NOMO-1 treated with dmso at 0.1 percent for 144 hours (cell line): ENCODE measurements at regions not wholly inside any gene's neighbourhood (a gene's known extent, or its start where the extent isn't known, plus 50 kb on each side); places are given as distances from the start of the nearest gene placed in this dataset.
"Not testable (repeated sequence)": the region's sequence is repeated elsewhere in the genome, so short reads cannot be mapped to it uniquely, and the experiment has no call there.

ENCODE experiments used
- DNase-seq: peaks from one replicate; lab custom pipeline; 2025; ENCODE audit not compliant: unreplicated experiment; lab: John Stamatoyannopoulos, UW

DNA sequence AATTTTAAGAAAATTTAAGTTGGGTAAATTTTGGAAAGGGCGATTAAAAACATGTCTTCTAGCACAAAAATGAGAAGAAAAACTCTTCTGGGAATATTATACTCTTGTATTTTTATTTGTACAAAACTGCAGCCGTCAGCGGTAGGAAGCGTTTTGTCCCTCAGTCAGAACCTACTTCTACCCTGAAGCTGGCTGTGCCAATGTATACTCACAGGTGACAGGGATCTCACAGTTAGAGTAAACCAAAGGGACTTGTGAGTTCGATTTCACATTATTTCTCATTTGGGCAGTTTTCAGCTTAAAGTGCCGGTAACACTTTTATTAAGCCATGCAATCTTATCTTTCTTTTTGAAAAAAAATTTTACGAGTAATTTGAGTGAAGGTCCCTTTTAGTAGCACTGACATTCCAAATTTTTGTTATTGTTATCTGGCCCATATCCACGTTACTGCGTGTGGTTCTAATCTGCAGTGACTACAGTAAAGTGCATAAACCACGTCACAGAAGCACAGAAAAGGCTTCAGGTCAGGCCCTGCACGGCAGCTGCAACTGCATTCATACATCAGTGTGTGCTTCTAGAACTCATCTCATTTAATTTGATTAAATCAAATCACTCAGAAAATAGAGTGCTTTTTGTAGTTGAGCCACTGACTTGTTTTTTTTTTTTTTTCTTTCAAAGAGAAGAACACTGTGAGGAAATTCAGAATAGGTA lies 387.3 kb downstream of the LIG4 start:
- no peak for DNase-seq

DNA sequence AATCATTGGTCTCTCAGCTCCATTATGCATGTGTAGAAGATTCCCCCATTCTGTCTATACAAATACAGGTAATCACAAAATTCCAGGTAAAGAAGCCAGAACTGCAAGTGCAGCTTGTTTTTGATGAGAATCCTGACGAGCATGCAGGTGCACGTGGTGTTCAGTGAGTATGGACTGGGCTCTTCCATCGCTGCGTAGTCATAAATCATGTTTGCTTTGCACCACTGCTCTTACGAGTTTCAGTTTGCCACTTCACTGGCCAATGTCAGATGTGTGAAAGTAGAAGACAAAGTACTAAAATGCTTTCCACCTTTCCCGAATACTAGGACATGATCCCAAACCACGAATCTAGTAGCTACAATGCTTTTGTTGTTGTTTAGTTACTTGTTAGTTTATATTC lies 390.7 kb downstream of the LIG4 start:
- no peak for DNase-seq

DNA sequence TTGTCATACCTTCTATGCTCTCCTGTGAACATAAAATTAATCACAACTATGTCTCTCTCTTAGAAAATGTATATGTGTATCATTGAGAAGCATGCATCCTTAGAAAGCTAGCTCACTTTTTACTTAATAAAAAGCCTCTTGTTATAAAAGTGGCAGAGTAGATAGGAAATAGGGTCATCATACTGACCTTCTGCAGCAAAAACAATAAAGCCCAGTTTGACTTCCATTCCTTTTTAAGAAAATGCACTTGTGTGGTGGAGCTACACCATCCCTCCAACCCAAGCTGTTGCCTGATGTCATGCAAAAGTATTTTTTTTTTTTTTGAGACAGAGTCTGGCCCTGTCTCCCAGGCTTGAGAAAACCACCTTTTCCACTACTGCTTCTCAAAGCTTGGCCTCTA lies 393.3 kb downstream of the LIG4 start:
- DNase-seq: no peak

GRCh38 chr13:107821492-107821891 lies 393.8 kb downstream of the LIG4 start:
- no peak for DNase-seq

DNA sequence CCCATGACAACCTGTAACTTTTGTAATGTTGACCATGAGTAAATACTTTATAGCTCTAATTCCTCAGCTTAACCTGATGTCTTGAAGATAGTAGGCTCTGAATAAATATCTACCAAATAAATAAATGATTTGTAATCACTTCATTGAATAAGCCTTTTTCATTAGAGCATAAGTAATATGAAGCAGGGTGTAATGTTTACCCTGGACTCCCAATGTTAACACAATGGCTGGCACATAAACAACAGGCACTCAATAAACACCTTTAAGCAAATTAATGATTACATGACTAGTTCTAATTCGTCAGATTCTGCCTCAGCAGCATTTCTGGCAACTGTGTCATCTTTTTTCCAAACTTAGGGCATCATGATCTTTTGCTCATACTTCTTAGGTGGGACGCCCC lies 396.3 kb downstream of the LIG4 start:
- no peak for DNase-seq

GRCh38 chr13:107817647-107818287 lies 397.6 kb downstream of the LIG4 start:
- DNase-seq: no peak

DNA sequence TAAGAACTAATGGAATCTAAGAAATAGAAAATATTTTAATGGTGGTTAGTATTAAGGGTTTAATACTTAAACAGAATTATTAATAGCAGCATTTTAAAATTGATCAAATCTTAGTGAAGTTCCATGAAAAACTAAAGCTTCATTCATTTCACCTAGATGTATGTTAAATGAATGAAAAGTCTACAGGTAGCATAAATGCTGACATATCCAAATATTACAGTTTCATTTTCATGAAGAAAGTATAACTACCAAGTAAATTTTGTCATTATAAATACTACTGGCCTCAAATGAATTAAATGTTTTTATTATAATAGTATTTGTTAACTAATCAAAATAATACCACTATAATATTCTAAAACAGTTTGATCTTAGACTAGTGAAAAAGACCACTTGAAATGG lies 403.3 kb downstream of the LIG4 start:
- no peak for DNase-seq

- no peak for DNase-seq
Measured at GRCh38 chr13:107811233-107812013, 403.9 kb downstream of the LIG4 start.

- DNase-seq: no peak
Measured at GRCh38 chr13:107809125-107809524, 406.2 kb downstream of the LIG4 start.

GRCh38 chr13:107808389-107808788 lies 406.9 kb downstream of the LIG4 start:
- no peak for DNase-seq

DNA sequence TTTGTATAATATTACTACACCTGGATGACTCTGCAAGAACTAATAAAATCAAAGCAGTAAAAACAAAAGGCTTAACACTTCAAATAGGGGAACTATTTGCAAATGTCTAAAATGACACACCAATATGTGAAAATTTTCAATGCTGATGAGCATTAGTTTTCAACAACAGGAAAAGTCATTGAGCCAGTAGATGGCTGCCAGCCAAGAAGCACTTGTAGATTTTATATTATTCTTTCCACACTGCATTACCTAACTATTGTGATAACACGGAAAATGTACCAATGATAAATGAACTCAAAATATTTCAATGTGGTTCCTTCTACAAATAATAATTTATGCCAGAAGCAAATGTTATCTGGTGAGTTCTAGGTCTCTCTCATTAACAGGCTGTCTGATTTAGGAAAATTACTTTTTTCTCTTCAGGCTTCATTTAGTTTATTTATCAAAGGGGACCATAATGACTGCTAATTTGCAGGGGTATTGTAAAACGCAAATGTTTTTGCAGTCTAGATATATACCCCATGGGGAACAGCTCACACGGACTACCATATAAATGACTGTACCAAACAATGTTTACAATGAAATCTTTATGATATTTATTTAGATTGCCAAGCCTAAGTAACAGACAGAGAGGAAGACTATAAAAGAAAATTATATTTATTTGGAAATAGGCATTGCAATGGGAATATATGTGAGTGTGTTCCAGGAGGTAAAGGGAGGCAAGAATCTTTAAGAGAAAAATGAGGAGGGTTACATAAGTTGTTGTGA lies 407.8 kb downstream of the LIG4 start:
- no peak for DNase-seq

DNA sequence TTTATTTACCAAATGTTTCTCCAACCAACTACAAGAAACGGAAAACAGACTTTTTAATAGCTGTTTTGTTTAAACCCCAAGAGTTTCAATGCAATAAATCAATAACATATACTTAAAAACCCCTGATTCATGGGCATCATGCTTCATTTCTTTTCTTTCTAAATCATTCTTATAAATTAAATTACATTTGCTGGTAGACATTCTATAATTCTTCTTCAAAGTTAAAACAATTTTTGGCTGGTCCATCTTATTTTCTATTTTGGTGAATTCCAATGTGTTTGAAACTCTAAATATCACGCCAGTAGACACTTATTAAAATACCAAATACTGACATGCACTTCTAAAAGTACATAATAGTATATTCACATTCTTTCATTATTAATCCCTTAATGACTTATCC lies 408.6 kb downstream of the LIG4 start:
- no peak for DNase-seq

GRCh38 chr13:107803822-107804495 lies 411.4 kb downstream of the LIG4 start:
- DNase-seq: no peak

DNA sequence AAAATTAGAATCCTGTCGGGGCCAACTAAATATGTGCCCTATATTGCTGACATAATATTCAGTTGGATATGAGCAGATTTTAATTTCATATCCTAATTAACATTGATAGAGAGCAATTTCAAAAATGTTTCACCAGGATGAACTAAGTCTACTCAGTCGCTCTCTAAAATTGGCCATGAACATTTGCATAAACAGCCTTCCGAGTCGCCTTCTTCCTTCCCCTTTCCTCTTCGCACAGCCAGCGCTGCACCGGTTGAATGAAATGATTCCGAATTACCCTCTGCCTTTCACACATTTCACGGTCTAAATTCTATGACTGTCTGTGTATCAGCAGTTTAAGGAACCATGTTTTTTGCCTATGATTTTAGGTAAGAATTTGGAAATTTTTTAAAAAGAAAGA lies 413.7 kb downstream of the LIG4 start:
- DNase-seq: no peak

DNA sequence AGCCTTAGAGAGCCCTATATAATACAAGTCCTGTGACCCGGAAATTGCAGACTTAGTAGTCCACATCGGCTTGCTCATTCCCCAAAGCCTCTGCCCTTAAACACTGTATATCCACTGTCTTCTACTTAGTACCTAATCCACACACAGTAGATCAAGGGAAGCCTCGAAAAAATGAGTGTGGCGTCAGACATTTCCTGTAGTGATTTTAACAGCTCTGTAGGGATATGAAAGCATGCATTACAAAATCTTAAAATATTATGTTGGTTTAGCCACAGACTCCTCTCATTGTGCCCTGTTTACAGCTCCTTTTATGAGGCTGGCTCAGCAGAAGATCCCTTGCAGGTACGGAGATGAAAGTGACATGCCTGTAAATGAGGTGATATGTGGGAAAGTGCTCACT lies 416.3 kb downstream of the LIG4 start:
- DNase-seq: no peak

GRCh38 chr13:107790397-107790796 lies 424.9 kb downstream of the LIG4 start:
- DNase-seq: no peak

- no peak for DNase-seq
Measured at GRCh38 chr13:107788464-107789165, 426.7 kb downstream of the LIG4 start.

- DNase-seq: not testable (repeated sequence)
Measured at GRCh38 chr13:107782646-107783045, 432.7 kb downstream of the LIG4 start.

DNA sequence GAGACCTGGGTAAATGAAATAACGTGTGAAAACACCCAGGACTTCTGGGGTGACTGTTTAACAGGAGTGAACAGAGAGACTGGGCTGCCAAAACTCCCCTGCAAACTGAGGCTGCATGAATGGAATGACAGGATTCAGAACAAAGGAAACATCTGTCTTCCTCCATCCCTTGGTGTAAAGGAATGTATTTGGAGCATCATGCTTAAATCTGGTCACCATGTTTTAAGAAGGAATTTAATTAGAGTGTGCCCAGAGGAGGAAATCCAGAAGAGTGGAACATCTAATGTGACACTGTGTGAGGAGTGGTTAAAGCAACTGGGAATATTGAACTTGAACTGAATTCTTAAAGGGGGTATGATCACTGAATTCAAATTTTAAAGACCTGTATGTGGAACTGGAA lies 437.2 kb downstream of the LIG4 start:
- no peak for DNase-seq

GRCh38 chr13:107770541-107770940 lies 444.8 kb downstream of the LIG4 start:
- DNase-seq: no peak
